Upper lobe of right lung (tissue), 1 donor: ENCODE measurements at regions not wholly inside any gene's neighbourhood (a gene's known extent, or its start where the extent isn't known, plus 50 kb on each side); places are given as distances from the start of the nearest gene placed in this dataset.
"Not testable (repeated sequence)": the region's sequence is repeated elsewhere in the genome, so short reads cannot be mapped to it uniquely, and the experiment has no call there.

Experiments
- ATAC-seq: fragments of 200-7000 bp; cut with Tn5 transposase; one replicate; pipeline ENCODE4 v1.9.1; 2020; ENCODE audit warnings: mild to moderate bottlenecking, moderate library complexity
- DNase-seq: peaks from one replicate; pipeline ENCODE4 v3.0.0-alpha.2; 2020
- H3K27ac ChIP-seq: fragments of 200-600 bp; one replicate; pipeline ENCODE4 v1.8.0; 2022
- H3K27me3 ChIP-seq: fragments of 200-600 bp; one replicate; pipeline ENCODE4 v1.8.0; 2022; ENCODE audit warnings: mild to moderate bottlenecking
- H3K36me3 ChIP-seq: fragments of 200-600 bp; one replicate; pipeline ENCODE4 v1.8.0; 2022
- H3K4me1 ChIP-seq: fragments of 200-600 bp; one replicate; pipeline ENCODE4 v1.8.0; 2022
- H3K4me3 ChIP-seq: fragments of 200-600 bp; one replicate; pipeline ENCODE4 v1.8.0; 2022; ENCODE audit warnings: mild to moderate bottlenecking
- H3K9me3 ChIP-seq: fragments of 200-600 bp; one replicate; pipeline ENCODE4 v1.8.0; 2022
- intact Hi-C: fragments of 100-400 bp; cut with DNase I; formaldehyde crosslinking; loops from one replicate; pipeline ENCODE4 v1.11.0; 2022
- TF ChIP-seq, protein P1 (sequence below): fragments of 200-600 bp; IDR thresholded peaks from one replicate; pipeline ENCODE4 v1.8.0; 2022; ENCODE audit warnings: antibody characterized with exemption
- donor health status: DM: no; HTN: yes; CAD: no; lungs with severe emphysema.

DNA sequence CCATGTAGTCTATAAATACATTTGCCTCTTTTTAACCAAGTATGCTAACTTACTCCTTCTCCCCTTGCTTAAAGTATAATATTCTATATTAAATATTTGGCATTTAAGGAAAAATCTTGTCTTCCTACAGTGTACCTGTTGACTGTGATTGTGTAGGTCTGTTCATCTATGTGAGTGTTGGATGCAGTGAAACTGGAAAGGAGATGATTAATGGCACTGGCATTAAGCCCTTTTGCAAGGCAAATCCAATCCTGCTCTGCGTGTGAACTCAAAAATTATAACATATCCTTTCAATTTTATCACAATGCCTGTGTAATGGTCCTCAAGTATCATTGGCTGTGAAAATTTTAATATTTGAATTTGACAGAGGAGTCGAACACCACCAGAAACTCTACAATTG is 565.0 kb downstream of the KCNT2 start:
- Histone ChIP-seq H3K9me3 (no peaks in the 10 kb centered on the region), H3K4me1 (no peaks in the 10 kb centered on the region), H3K27ac (no peak overlapping the region), H3K27me3 (no peaks in the 10 kb centered on the region), H3K36me3 (no peaks in the 10 kb centered on the region), H3K4me3 (no peak overlapping the region)
- intact Hi-C loops = no loop called here
- TF ChIP-seq, protein P1, sequence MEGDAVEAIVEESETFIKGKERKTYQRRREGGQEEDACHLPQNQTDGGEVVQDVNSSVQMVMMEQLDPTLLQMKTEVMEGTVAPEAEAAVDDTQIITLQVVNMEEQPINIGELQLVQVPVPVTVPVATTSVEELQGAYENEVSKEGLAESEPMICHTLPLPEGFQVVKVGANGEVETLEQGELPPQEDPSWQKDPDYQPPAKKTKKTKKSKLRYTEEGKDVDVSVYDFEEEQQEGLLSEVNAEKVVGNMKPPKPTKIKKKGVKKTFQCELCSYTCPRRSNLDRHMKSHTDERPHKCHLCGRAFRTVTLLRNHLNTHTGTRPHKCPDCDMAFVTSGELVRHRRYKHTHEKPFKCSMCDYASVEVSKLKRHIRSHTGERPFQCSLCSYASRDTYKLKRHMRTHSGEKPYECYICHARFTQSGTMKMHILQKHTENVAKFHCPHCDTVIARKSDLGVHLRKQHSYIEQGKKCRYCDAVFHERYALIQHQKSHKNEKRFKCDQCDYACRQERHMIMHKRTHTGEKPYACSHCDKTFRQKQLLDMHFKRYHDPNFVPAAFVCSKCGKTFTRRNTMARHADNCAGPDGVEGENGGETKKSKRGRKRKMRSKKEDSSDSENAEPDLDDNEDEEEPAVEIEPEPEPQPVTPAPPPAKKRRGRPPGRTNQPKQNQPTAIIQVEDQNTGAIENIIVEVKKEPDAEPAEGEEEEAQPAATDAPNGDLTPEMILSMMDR = no peak
- DNase-seq (no peak), ATAC-seq (no peak)

DNA sequence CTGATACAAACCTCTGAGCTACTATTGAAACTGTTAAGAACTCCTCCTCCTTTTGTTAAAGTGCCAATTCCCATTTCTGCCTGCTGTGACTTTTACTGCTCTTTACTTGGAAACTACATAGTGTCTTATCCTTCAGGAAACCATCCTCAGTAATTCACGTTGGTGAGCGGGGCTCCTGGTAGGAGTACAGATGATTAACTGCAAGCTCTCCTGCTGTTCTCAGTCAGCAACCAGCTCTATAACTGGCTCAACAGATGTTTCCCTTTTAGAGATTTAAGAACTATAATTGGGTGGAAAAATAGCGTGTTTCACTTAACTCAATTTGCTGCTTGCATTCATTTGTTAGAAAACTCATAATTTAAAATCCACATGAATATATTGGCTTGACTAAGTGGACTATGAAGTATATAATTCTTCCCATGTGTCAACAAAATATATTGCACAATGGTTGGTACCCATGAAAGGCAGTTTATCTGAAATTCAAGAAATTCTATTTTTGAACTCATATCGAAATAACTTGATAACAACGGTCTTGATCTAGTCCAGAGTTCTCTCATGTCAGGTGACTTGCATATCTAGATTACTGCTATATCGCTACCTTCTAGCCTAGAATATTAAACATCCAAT is 574.0 kb downstream of the KCNT2 start:
- DNase-seq = no peak
- intact Hi-C loops = no loop called here
- no peaks in the 10 kb centered on the region for H3K9me3 ChIP-seq
- no peak overlapping the region for H3K4me3 ChIP-seq
- TF ChIP-seq, protein P1 = no peak
- no peaks in the 10 kb centered on the region for H3K36me3 ChIP-seq
- H3K4me1 ChIP-seq = no peaks in the 10 kb centered on the region
- ATAC-seq = no peak
- no peaks in the 10 kb centered on the region for H3K27me3 ChIP-seq
- no peak overlapping the region for H3K27ac ChIP-seq

DNA sequence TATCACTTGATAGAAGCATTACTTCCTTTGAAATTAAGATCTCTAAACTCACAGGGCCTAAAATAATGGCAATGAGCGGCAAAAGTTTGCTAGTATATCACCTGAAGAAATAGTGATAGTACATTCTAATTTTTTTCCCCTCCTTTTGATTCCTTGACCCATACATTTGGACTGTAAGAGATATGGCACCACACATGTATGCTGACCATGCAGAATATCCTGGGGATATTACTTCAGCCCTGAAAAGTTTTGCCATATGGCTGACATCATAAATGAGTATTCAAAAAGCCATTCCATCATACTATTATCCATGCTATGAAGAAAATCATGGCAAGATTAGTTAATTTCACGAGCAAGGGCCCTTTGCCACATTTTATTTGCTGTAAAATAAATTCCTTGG is 576.9 kb downstream of the KCNT2 start:
- H3K27me3 ChIP-seq, H3K9me3 ChIP-seq, DNase-seq, H3K27ac ChIP-seq, H3K4me1 ChIP-seq, H3K4me3 ChIP-seq, intact Hi-C loops, H3K36me3 ChIP-seq, ATAC-seq: not testable (repeated sequence)

DNA sequence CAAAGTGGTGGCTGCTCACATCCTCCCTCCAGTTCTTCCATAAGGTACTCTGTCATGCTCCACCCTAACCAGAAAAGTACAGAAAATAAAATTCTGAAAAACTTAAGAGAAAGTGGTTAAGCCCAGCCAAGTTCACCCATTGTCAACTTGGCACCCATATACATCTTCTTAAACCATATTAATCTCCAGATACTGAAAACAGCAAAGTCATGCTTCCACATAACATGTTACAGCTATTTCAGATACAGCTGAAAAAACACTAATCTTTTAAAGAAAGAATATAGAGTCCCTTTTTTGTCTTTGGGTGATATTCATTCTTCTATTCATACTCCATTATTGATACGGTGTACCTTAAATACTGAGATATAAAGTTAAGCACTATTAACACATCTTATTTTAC is 577.8 kb downstream of the KCNT2 start:
- Histone ChIP-seq H3K27ac (no peak overlapping the region), H3K27me3 (no peaks in the 10 kb centered on the region), H3K4me3 (no peak overlapping the region), H3K36me3 (no peaks in the 10 kb centered on the region), H3K9me3 (no peaks in the 10 kb centered on the region), H3K4me1 (no peaks in the 10 kb centered on the region)
- TF ChIP-seq, protein P1 = no peak
- no peak for DNase-seq
- intact Hi-C loops = no loop called here
- ATAC-seq = no peak

DNA sequence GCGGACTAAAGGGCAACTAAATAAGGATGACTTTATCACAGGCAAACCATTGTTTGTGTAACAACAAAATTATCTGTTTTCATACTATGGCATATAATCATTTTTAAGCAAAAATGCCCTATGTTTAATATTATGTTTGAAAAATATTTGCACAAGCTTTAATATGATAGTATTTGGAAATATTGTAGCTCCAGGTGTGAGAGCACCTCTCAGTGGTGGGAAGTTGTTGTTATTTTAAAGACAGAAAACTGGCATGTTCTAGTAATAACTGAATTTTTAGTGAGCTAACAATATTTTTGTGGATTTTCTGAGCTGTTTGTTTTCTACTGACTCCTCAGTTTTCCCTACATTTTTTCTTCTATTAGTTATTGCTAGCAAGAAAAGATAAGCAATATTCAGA is 578.8 kb downstream of the KCNT2 start:
- ATAC-seq (no peak), DNase-seq (no peak)
- Histone ChIP-seq H3K27me3 (no peaks in the 10 kb centered on the region), H3K4me1 (no peaks in the 10 kb centered on the region), H3K4me3 (no peak overlapping the region), H3K36me3 (no peaks in the 10 kb centered on the region), H3K27ac (no peak overlapping the region), H3K9me3 (no peaks in the 10 kb centered on the region)
- intact Hi-C loops = no loop called here
- TF ChIP-seq, protein P1 = no peak

DNA sequence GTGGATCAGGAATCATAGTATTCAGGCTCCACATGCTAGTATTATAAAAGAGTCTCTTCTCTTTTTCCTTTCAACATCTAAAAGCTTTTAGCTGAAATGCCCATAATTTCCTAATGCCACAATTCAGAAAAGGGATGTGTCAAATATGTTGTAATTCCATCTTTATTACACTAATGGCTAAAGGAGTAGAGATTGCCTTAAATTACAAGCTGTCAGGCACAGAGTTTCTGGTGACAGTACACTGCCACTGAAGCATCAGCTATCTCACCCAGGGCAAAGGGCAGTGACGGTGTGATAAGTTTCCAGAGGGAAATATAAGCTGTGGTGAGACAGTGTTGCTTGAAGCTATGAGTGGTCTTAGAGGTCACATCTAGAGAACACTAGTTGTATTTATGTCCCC is 581.1 kb downstream of the KCNT2 start:
- no peak for DNase-seq
- intact Hi-C loops = no loop called here

DNA sequence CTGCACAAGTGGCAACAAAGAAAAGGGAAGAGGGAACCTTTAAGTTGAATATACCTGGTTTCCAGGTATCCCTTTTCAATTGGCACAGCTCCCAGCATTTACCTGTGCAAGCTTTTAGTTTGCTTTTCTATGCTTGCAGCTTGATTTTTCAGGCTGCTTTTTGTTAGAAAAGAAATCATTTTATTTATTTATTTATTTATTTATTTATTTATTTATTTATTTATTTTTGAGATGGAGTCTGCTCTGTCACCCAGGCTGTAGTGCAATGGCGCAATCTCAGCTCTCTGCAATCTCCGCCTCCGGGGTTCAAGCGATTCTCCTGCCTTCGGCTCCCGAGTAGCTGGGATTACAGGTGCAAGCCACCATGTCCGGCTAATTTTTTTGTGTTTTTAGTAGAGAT is 587.1 kb downstream of the KCNT2 start:
- ATAC-seq, H3K27me3 ChIP-seq, H3K27ac ChIP-seq, H3K9me3 ChIP-seq, H3K36me3 ChIP-seq, H3K4me3 ChIP-seq, DNase-seq, H3K4me1 ChIP-seq, intact Hi-C loops: not testable (repeated sequence)

More for the DNA sequence above, 581.1 kb downstream of the KCNT2 start:
- Histone ChIP-seq H3K4me1 (no peaks in the 10 kb centered on the region), H3K27me3 (no peaks in the 10 kb centered on the region), H3K27ac (no peak overlapping the region), H3K36me3 (no peaks in the 10 kb centered on the region), H3K9me3 (no peaks in the 10 kb centered on the region), H3K4me3 (no peak overlapping the region)
- no peak for ATAC-seq
- TF ChIP-seq, protein P1 = no peak
